ENCODE measurements at regions not wholly inside any gene's neighbourhood (a gene's known extent, or its start where the extent isn't known, plus 50 kb on each side); places are given as distances from the start of the nearest gene placed in this dataset.

DNA sequence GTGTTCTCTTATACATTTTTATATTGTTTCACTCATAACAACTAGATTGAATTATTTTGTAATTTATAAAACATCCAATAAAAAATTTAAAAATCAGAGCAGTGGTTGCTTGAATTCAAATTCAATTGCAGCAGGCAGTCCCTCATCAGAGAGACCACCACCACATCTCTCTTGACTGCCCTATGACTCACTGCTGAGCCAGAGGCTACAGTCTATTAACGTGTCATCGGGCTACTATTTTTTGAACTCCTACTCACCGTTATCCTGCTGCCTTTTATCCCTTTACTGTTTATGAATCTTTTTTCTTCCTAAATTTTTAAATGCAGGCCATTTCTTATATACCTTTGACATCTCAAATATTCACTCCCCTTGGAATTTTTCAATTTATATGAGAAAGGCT is 144.7 kb downstream of the BARHL2 start:
- no peak overlapping the region for H3K4me3 ChIP-seq (ENCODE audit: low read depth, low read length)
- TF ChIP-seq MYC (IDR thresholded peaks at IDR 0.05; ENCODE audit: low read depth, low read length) (no peak), POLR2A (IDR thresholded peaks at IDR 0.05; ENCODE audit: extremely low read depth, insufficient read length) (no peak)
- TF ChIP-seq, protein P1, sequence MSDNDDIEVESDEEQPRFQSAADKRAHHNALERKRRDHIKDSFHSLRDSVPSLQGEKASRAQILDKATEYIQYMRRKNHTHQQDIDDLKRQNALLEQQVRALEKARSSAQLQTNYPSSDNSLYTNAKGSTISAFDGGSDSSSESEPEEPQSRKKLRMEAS (IDR thresholded peaks at IDR 0.05; ENCODE audit: low read depth, low read length), result no peak
- TF ChIP-seq, protein P2, sequence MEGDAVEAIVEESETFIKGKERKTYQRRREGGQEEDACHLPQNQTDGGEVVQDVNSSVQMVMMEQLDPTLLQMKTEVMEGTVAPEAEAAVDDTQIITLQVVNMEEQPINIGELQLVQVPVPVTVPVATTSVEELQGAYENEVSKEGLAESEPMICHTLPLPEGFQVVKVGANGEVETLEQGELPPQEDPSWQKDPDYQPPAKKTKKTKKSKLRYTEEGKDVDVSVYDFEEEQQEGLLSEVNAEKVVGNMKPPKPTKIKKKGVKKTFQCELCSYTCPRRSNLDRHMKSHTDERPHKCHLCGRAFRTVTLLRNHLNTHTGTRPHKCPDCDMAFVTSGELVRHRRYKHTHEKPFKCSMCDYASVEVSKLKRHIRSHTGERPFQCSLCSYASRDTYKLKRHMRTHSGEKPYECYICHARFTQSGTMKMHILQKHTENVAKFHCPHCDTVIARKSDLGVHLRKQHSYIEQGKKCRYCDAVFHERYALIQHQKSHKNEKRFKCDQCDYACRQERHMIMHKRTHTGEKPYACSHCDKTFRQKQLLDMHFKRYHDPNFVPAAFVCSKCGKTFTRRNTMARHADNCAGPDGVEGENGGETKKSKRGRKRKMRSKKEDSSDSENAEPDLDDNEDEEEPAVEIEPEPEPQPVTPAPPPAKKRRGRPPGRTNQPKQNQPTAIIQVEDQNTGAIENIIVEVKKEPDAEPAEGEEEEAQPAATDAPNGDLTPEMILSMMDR (IDR thresholded peaks at IDR 0.05; ENCODE audit: low read depth, low read length), result no peak
- no peak for DNase-seq (ENCODE audit: low read depth)

- DNase-seq (ENCODE audit: low read depth), result no peak
- H3K4me3 ChIP-seq (ENCODE audit: low read depth, low read length), result no peak overlapping the region
- TF ChIP-seq MYC (IDR thresholded peaks at IDR 0.05; ENCODE audit: low read depth, low read length) (no peak), POLR2A (IDR thresholded peaks at IDR 0.05; ENCODE audit: extremely low read depth, insufficient read length) (no peak)
- TF ChIP-seq, protein P2 (IDR thresholded peaks at IDR 0.05; ENCODE audit: low read depth, low read length), result no peak
- TF ChIP-seq, protein P1 (IDR thresholded peaks at IDR 0.05; ENCODE audit: low read depth, low read length), result no peak
Observed at GRCh38 chr1:90568436-90568835, 148.7 kb downstream of the BARHL2 start.

DNA sequence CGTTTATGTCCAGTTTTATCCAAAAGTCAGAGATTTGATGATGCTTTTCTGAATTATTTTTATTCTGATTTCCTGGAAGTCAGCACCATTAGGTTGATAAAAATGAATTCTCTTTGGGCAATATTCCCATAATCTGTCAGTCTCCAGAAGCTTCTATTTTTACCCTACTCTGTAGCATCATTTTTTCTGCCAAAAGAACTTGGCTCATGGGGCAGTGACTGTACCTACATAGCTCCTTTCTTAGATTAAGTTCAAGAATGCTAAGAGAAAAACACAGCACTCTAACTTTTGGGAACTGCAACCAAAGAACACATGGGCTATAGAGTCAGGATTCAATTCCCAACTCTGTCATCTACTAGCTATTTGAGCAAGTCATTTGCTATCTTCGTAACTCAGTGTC is 152.9 kb downstream of the BARHL2 start:
- TF ChIP-seq, protein P2 (IDR thresholded peaks at IDR 0.05; ENCODE audit: low read depth, low read length), result no peak
- TF ChIP-seq MYC (IDR thresholded peaks at IDR 0.05; ENCODE audit: low read depth, low read length), result no peak
- no peak for TF ChIP-seq POLR2A (IDR thresholded peaks at IDR 0.05; ENCODE audit: extremely low read depth, insufficient read length)
- TF ChIP-seq, protein P1 (IDR thresholded peaks at IDR 0.05; ENCODE audit: low read depth, low read length), result no peak
- no peak for DNase-seq (ENCODE audit: low read depth)
- H3K4me3 ChIP-seq (ENCODE audit: low read depth, low read length), result no peak overlapping the region

- no peak for DNase-seq (ENCODE audit: low read depth)
- no peak overlapping the region for H3K4me3 ChIP-seq (ENCODE audit: low read depth, low read length)
- no peak for TF ChIP-seq MYC (IDR thresholded peaks at IDR 0.05; ENCODE audit: low read depth, low read length)
- TF ChIP-seq, protein P2 (IDR thresholded peaks at IDR 0.05; ENCODE audit: low read depth, low read length), result no peak
- no peak for TF ChIP-seq POLR2A (IDR thresholded peaks at IDR 0.05; ENCODE audit: extremely low read depth, insufficient read length)
- TF ChIP-seq, protein P1 (IDR thresholded peaks at IDR 0.05; ENCODE audit: low read depth, low read length), result no peak
Observed at GRCh38 chr1:90562892-90563291, 154.2 kb downstream of the BARHL2 start.

GRCh38 chr1:90561911-90562310 is 155.2 kb downstream of the BARHL2 start:
- H3K4me3 ChIP-seq (ENCODE audit: low read depth, low read length), result no peak overlapping the region
- TF ChIP-seq, protein P1 (IDR thresholded peaks at IDR 0.05; ENCODE audit: low read depth, low read length), result no peak
- no peak for TF ChIP-seq POLR2A (IDR thresholded peaks at IDR 0.05; ENCODE audit: extremely low read depth, insufficient read length)
- no peak for TF ChIP-seq MYC (IDR thresholded peaks at IDR 0.05; ENCODE audit: low read depth, low read length)
- TF ChIP-seq, protein P2 (IDR thresholded peaks at IDR 0.05; ENCODE audit: low read depth, low read length), result no peak
- no peak for DNase-seq (ENCODE audit: low read depth)
